HepG2 (cell line): ENCODE measurements at regions not wholly inside any gene's neighbourhood (a gene's known extent, or its start where the extent isn't known, plus 50 kb on each side); places are given as distances from the start of the nearest gene placed in this dataset.
A peak's percentile ranks its signal among the peaks of the same experiment; 100 is the strongest.

ENCODE experiments used
- ELF1 ChIP-seq: sonication (generic); formaldehyde crosslinking; IDR thresholded peaks from 2 replicates; pipeline ENCODE4 v1.4.0; 2020; ENCODE audit warnings: missing genetic modification reagents
- HES4 ChIP-seq: sonication (generic); formaldehyde crosslinking; IDR thresholded peaks from 2 replicates; pipeline ENCODE4 v1.9.0; 2021; ENCODE audit warnings: mild to moderate bottlenecking, missing genetic modification reagents, borderline replicate concordance
- RFXANK ChIP-seq: IDR thresholded peaks from 2 replicates; pipeline ENCODE4 v1.6.1; 2016
- ZZZ3 ChIP-seq: sonication (generic); formaldehyde crosslinking; IDR thresholded peaks from 2 replicates; pipeline ENCODE4 v1.4.0; 2020; ENCODE audit warnings: missing genetic modification reagents, mild to moderate bottlenecking, borderline replicate concordance
- TF ChIP-seq, protein P1 (sequence below): sonication (generic); formaldehyde crosslinking; IDR thresholded peaks from 2 replicates; pipeline ENCODE4 v1.5.0; 2020; ENCODE audit warnings: mild to moderate bottlenecking, missing genetic modification reagents
- TF ChIP-seq, protein P2 (sequence below): IDR thresholded peaks from 2 replicates; pipeline ENCODE4 v1.6.1; 2012; ENCODE audit warnings: inconsistent platforms
- TF ChIP-seq, protein P3 (sequence below): IDR thresholded peaks from 2 replicates; pipeline ENCODE4 v1.4.0; 2020; ENCODE audit warnings: mild to moderate bottlenecking, missing genetic modification reagents

DNA sequence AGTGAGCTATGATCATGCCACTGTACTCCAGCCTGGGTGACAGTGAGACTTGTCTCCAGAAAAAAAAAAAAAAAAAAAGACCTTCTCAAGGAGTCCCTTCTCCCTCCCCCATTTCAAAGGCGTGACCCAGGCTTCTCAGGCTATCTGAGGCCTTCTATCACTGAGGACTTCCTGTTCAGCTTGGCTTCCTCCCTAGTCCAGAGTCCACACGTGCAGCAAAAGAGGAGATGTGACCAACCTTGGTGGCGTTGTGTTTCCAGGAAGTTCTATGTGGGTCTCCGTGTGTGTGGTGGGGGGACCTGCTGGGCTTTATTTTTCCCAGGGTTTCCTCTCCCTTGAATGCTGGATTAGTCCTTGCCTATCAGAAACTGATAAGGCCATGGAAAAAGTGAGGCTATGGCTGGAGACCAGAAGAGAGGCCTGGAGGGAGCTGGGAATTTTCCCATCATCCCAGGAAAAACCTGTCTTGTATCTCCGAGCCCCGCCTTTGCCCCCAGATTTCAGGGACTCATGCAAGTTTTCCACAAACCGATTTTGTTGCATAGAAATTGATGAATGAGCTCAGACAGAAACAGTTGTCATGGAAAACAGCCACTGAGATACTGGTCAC lies 148.1 kb downstream of the SALL1 start (continued):
- TF ChIP-seq, protein P1, sequence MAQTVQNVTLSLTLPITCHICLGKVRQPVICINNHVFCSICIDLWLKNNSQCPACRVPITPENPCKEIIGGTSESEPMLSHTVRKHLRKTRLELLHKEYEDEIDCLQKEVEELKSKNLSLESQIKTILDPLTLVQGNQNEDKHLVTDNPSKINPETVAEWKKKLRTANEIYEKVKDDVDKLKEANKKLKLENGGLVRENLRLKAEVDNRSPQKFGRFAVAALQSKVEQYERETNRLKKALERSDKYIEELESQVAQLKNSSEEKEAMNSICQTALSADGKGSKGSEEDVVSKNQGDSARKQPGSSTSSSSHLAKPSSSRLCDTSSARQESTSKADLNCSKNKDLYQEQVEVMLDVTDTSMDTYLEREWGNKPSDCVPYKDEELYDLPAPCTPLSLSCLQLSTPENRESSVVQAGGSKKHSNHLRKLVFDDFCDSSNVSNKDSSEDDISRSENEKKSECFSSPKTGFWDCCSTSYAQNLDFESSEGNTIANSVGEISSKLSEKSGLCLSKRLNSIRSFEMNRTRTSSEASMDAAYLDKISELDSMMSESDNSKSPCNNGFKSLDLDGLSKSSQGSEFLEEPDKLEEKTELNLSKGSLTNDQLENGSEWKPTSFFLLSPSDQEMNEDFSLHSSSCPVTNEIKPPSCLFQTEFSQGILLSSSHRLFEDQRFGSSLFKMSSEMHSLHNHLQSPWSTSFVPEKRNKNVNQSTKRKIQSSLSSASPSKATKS (CRISPR knock-in tag) = no peak
- TF ChIP-seq RFXANK (CRISPR knock-in tag) (no peak), ZZZ3 (no peak), ELF1 (CRISPR knock-in tag) (peak; percentile 49), HES4 (CRISPR knock-in tag) (no peak)
- TF ChIP-seq, protein P2, sequence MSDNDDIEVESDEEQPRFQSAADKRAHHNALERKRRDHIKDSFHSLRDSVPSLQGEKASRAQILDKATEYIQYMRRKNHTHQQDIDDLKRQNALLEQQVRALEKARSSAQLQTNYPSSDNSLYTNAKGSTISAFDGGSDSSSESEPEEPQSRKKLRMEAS = 0 out of 2 replicates have a peak, but pooled peaks have one; percentile 24
- TF ChIP-seq, protein P3, sequence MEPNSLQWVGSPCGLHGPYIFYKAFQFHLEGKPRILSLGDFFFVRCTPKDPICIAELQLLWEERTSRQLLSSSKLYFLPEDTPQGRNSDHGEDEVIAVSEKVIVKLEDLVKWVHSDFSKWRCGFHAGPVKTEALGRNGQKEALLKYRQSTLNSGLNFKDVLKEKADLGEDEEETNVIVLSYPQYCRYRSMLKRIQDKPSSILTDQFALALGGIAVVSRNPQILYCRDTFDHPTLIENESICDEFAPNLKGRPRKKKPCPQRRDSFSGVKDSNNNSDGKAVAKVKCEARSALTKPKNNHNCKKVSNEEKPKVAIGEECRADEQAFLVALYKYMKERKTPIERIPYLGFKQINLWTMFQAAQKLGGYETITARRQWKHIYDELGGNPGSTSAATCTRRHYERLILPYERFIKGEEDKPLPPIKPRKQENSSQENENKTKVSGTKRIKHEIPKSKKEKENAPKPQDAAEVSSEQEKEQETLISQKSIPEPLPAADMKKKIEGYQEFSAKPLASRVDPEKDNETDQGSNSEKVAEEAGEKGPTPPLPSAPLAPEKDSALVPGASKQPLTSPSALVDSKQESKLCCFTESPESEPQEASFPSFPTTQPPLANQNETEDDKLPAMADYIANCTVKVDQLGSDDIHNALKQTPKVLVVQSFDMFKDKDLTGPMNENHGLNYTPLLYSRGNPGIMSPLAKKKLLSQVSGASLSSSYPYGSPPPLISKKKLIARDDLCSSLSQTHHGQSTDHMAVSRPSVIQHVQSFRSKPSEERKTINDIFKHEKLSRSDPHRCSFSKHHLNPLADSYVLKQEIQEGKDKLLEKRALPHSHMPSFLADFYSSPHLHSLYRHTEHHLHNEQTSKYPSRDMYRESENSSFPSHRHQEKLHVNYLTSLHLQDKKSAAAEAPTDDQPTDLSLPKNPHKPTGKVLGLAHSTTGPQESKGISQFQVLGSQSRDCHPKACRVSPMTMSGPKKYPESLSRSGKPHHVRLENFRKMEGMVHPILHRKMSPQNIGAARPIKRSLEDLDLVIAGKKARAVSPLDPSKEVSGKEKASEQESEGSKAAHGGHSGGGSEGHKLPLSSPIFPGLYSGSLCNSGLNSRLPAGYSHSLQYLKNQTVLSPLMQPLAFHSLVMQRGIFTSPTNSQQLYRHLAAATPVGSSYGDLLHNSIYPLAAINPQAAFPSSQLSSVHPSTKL (CRISPR knock-in tag) = 0 out of 2 replicates have a peak, but pooled peaks have one; percentile 16
